H4 (cell line): ENCODE measurements at regions not wholly inside any gene's neighbourhood (a gene's known extent, or its start where the extent isn't known, plus 50 kb on each side); places are given as distances from the start of the nearest gene placed in this dataset.

Source experiments
- DNase-seq: peaks from one replicate; pipeline ENCODE4 v3.0.0-alpha.2; 2015; ENCODE audit warnings: low spot score

GRCh38 chr18:44216169-44216568 lies 464.5 kb upstream of the SETBP1 start:
- DNase-seq = no peak

- no peak for DNase-seq
Observed at GRCh38 chr18:44227501-44227900, 453.2 kb upstream of the SETBP1 start.

GRCh38 chr18:44229693-44230108 lies 451.0 kb upstream of the SETBP1 start:
- DNase-seq = no peak

GRCh38 chr18:44231936-44232335 lies 448.8 kb upstream of the SETBP1 start:
- DNase-seq = no peak

- DNase-seq = no peak
Observed at GRCh38 chr18:44232500-44232899, 448.2 kb upstream of the SETBP1 start.

- no peak for DNase-seq
Observed at GRCh38 chr18:44238454-44238853, 442.2 kb upstream of the SETBP1 start.

GRCh38 chr18:44238911-44239310 lies 441.8 kb upstream of the SETBP1 start:
- DNase-seq = no peak

GRCh38 chr18:44241020-44241419 lies 439.7 kb upstream of the SETBP1 start:
- DNase-seq = no peak

GRCh38 chr18:44245019-44245418 lies 435.7 kb upstream of the SETBP1 start:
- no peak for DNase-seq

GRCh38 chr18:44246001-44246400 lies 434.7 kb upstream of the SETBP1 start:
- no peak for DNase-seq

GRCh38 chr18:44258086-44258485 lies 422.6 kb upstream of the SETBP1 start:
- DNase-seq = no peak

GRCh38 chr18:44258576-44258975 lies 422.1 kb upstream of the SETBP1 start:
- no peak for DNase-seq

- no peak for DNase-seq
Observed at GRCh38 chr18:44259610-44260009, 421.1 kb upstream of the SETBP1 start.

- no peak for DNase-seq
Observed at GRCh38 chr18:44265437-44265836, 415.3 kb upstream of the SETBP1 start.

- DNase-seq = no peak
Observed at GRCh38 chr18:44273298-44273697, 407.4 kb upstream of the SETBP1 start.

GRCh38 chr18:44280479-44280878 lies 400.2 kb upstream of the SETBP1 start:
- DNase-seq = no peak

- DNase-seq = no peak
Observed at GRCh38 chr18:44286049-44286448, 394.6 kb upstream of the SETBP1 start.

GRCh38 chr18:44290366-44290977 lies 390.2 kb upstream of the SETBP1 start:
- DNase-seq = no peak

- DNase-seq = no peak
Observed at GRCh38 chr18:44298566-44298965, 382.1 kb upstream of the SETBP1 start.

GRCh38 chr18:44309185-44309584 lies 371.5 kb upstream of the SETBP1 start:
- no peak for DNase-seq

- no peak for DNase-seq
Observed at GRCh38 chr18:44320619-44321460, 359.8 kb upstream of the SETBP1 start.

GRCh38 chr18:44321868-44322590 lies 358.7 kb upstream of the SETBP1 start:
- no peak for DNase-seq

GRCh38 chr18:44323125-44323524 lies 357.6 kb upstream of the SETBP1 start:
- DNase-seq = no peak
